ENCODE measurements at regions not wholly inside any gene's neighbourhood (a gene's known extent, or its start where the extent isn't known, plus 50 kb on each side); places are given as distances from the start of the nearest gene placed in this dataset.

- Mint-ChIP-seq H3K27ac (no peak overlapping the region), H3K36me3 (no peaks in the 10 kb centered on the region), H3K27me3 (ENCODE audit: low read depth in 3 of 3) (no peaks in the 10 kb centered on the region), H3K4me3 (no peak overlapping the region), H3K4me1 (no peaks in the 10 kb centered on the region), H3K9me3 (peaks cover 0 to 13% (median 8%) of the 10 kb centered on the region in 7 donors)
- Histone ChIP-seq H3K27ac (ENCODE audit: low read depth in 1 of 2, low read length in 2 of 2) (no peak overlapping the region), H3K27me3 (ENCODE audit: control insufficient read depth in 2 of 2, insufficient read depth in 2 of 2, low read length in 2 of 2) (no peaks in the 10 kb centered on the region), H4K20me1 (ENCODE audit: insufficient read depth, low read length) (no peaks in the 10 kb centered on the region), H2AFZ (ENCODE audit: insufficient read depth, low read depth, low read length, poor library complexity, severe bottlenecking) (no peak overlapping the region), H3K9ac (ENCODE audit: insufficient read depth, low read length, poor library complexity, severe bottlenecking) (no peak overlapping the region), H3K4me1 (ENCODE audit: control insufficient read depth in 1 of 2, insufficient read depth in 2 of 2, low read length in 2 of 2) (no peaks in the 10 kb centered on the region), H3K9me3 (replicated peaks in 1 of 2; ENCODE audit: control insufficient read depth in 1 of 2, insufficient read depth in 1 of 2, low read length in 2 of 2) (peaks cover 12 to 14% of the 10 kb centered on the region in 2 donors), H3K4me3 (replicated peaks in 1 of 3; ENCODE audit: low read depth in 2 of 3, low read length in 3 of 3) (no peak overlapping the region), H3K4me2 (replicated peaks; ENCODE audit: extremely low read depth, low read length, poor library complexity, severe bottlenecking) (no peak overlapping the region), H3K36me3 (replicated peaks in 1 of 2; ENCODE audit: control insufficient read depth in 1 of 2, insufficient read depth in 2 of 2, low read length in 2 of 2) (no peaks in the 10 kb centered on the region), H3K79me2 (ENCODE audit: insufficient read depth, low read length) (no peaks in the 10 kb centered on the region)
- no peak for TF ChIP-seq CTCF (IDR thresholded peaks at IDR 0.05)
- WGBS (ENCODE audit: insufficient coverage) = 100% methylated on average over 1 of the region's 3 CpGs
- no peak for DNase-seq
- intact Hi-C loops (cut with micrococcal nuclease) = no loop called here
Observed at GRCh38 chr12:86627001-86627400, 370.8 kb upstream of the MGAT4C start.

DNA sequence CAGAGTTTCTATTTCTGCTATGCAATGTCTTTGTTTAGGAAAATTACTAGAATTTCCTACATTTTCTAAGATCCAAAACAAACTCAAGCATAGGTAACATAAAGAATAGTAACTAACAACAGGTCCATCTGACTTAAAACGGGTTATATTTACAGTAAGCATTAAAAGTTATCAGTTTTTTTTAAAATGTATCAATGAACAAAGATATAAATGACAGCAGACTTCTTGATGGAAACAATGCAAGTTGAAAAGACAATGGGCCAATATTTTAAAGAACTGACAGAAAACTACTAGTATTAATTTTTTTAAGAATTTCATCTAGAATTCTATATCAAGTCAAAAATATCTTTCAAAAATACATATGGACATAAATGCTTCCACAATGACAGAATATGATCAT, 367.1 kb upstream of the MGAT4C start:
- no peak for TF ChIP-seq CTCF (IDR thresholded peaks at IDR 0.05)
- Histone ChIP-seq H3K36me3 (replicated peaks in 1 of 2; ENCODE audit: control insufficient read depth in 1 of 2, insufficient read depth in 2 of 2, low read length in 2 of 2) (no peaks in the 10 kb centered on the region), H3K27ac (ENCODE audit: low read depth in 1 of 2, low read length in 2 of 2) (no peak overlapping the region), H3K9ac (ENCODE audit: insufficient read depth, low read length, poor library complexity, severe bottlenecking) (no peak overlapping the region), H3K4me2 (replicated peaks; ENCODE audit: extremely low read depth, low read length, poor library complexity, severe bottlenecking) (no peak overlapping the region), H3K4me3 (replicated peaks in 1 of 3; ENCODE audit: low read depth in 2 of 3, low read length in 3 of 3) (no peak overlapping the region), H4K20me1 (ENCODE audit: insufficient read depth, low read length) (no peaks in the 10 kb centered on the region), H2AFZ (ENCODE audit: insufficient read depth, low read depth, low read length, poor library complexity, severe bottlenecking) (no peak overlapping the region), H3K4me1 (ENCODE audit: control insufficient read depth in 1 of 2, insufficient read depth in 2 of 2, low read length in 2 of 2) (no peaks in the 10 kb centered on the region), H3K9me3 (replicated peaks in 1 of 2; ENCODE audit: control insufficient read depth in 1 of 2, insufficient read depth in 1 of 2, low read length in 2 of 2) (peaks cover 14 to 16% of the 10 kb centered on the region in 2 donors), H3K79me2 (ENCODE audit: insufficient read depth, low read length) (no peaks in the 10 kb centered on the region), H3K27me3 (ENCODE audit: control insufficient read depth in 2 of 2, insufficient read depth in 2 of 2, low read length in 2 of 2) (no peaks in the 10 kb centered on the region)
- Mint-ChIP-seq H3K27me3 (ENCODE audit: low read depth in 3 of 3) (no peaks in the 10 kb centered on the region), H3K27ac (no peak overlapping the region), H3K9me3 (peaks cover 0 to 7% (median 2%) of the 10 kb centered on the region in 7 donors), H3K4me1 (no peaks in the 10 kb centered on the region), H3K4me3 (no peak overlapping the region), H3K36me3 (no peaks in the 10 kb centered on the region)
- WGBS (ENCODE audit: insufficient coverage) = no CpG with 5 or more reads among the region's 1 CpG
- DNase-seq = no peak
- intact Hi-C loops (cut with micrococcal nuclease) = no loop called here

All from CD14-positive monocyte (primary cell).